ENCODE measurements at regions not wholly inside any gene's neighbourhood (a gene's known extent, or its start where the extent isn't known, plus 50 kb on each side); places are given as distances from the start of the nearest gene placed in this dataset.

DNA sequence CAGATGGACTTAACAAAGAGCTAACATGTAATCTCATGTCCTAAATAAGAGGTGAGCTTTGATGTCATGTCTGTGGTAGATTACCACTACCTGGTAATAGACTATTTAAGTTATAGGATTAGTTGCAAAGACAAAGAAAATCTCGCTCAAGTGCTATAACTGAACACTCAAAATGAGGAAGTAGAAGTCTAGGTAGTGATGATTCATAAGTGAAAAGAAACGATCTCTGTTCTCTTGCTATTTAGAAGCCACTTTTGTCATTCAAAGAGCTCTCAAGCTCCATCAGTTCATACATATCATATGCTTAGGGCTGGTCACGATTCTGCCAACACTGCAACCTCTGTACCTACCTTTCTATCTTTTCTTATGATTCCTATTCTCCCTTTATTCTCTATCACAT, 110.9 kb downstream of the EDEM1 start:
- H3K9me3 Mint-ChIP-seq: peaks cover 15% of the 10 kb centered on the region
- H3K4me1 Mint-ChIP-seq: peaks cover 49% of the 10 kb centered on the region
- DNase-seq: no peak
- no peak overlapping the region for H3K27ac Mint-ChIP-seq
- no peaks in the 10 kb centered on the region for H3K27me3 Mint-ChIP-seq (ENCODE audit: low read depth, poor library complexity)
- TF ChIP-seq, protein P1, sequence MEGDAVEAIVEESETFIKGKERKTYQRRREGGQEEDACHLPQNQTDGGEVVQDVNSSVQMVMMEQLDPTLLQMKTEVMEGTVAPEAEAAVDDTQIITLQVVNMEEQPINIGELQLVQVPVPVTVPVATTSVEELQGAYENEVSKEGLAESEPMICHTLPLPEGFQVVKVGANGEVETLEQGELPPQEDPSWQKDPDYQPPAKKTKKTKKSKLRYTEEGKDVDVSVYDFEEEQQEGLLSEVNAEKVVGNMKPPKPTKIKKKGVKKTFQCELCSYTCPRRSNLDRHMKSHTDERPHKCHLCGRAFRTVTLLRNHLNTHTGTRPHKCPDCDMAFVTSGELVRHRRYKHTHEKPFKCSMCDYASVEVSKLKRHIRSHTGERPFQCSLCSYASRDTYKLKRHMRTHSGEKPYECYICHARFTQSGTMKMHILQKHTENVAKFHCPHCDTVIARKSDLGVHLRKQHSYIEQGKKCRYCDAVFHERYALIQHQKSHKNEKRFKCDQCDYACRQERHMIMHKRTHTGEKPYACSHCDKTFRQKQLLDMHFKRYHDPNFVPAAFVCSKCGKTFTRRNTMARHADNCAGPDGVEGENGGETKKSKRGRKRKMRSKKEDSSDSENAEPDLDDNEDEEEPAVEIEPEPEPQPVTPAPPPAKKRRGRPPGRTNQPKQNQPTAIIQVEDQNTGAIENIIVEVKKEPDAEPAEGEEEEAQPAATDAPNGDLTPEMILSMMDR (IDR thresholded peaks at IDR 0.05): no peak
- no peak overlapping the region for H3K4me3 Mint-ChIP-seq
- peaks cover 12% of the 10 kb centered on the region for H3K36me3 Mint-ChIP-seq (ENCODE audit: low read depth)

DNA sequence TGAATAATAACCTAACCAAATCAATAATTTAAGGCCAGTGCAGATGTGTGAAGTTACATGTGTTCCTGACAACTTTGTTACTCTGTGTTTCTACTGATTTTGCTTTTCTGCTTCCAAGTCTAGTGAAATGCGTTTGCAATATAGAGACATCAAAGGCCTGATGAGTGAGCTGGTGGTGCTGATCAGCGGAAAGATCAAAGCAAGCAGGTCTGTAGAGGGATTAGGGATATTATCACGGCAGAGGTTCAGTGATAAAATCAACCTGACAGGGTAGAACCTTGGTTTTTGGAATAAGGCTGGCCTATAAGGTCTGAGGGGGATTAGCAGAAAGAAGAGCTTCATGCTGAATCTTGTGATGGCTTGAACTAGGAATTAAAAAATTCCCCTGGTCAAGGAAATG, 111.7 kb downstream of the EDEM1 start:
- peaks cover 15% of the 10 kb centered on the region for H3K9me3 Mint-ChIP-seq
- H3K27me3 Mint-ChIP-seq (ENCODE audit: low read depth, poor library complexity): no peaks in the 10 kb centered on the region
- no peak for DNase-seq
- peaks cover 47% of the 10 kb centered on the region for H3K4me1 Mint-ChIP-seq
- H3K4me3 Mint-ChIP-seq: no peak overlapping the region
- peaks cover 12% of the 10 kb centered on the region for H3K36me3 Mint-ChIP-seq (ENCODE audit: low read depth)
- no peak overlapping the region for H3K27ac Mint-ChIP-seq
- TF ChIP-seq, protein P1 (IDR thresholded peaks at IDR 0.05): no peak

DNA sequence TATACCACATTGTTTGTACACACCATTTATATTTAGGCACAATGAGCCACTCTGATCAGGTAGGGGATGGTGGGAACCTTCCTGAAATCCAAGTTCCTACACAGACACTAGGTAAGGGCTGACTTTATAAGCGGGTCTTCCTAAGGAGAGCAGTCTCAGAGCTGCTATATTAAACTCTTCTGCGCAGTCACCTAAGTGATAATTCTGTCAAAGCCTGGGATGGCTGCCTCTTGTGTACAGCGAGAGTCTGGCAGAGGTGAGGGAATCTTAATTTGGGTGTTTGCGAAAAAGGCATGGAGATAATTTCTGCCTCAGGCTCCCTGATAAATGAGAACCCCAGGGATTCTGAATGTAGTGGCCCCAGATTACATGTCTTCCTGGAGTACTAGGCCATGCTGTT, 113.1 kb downstream of the EDEM1 start:
- H3K27me3 Mint-ChIP-seq (ENCODE audit: low read depth, poor library complexity): no peaks in the 10 kb centered on the region
- H3K4me1 Mint-ChIP-seq: peaks cover 46% of the 10 kb centered on the region
- no peak overlapping the region for H3K27ac Mint-ChIP-seq
- no peak for DNase-seq
- no peak overlapping the region for H3K4me3 Mint-ChIP-seq
- peaks cover 12% of the 10 kb centered on the region for H3K9me3 Mint-ChIP-seq
- peaks cover 10% of the 10 kb centered on the region for H3K36me3 Mint-ChIP-seq (ENCODE audit: low read depth)
- TF ChIP-seq, protein P1 (IDR thresholded peaks at IDR 0.05): no peak

DNA sequence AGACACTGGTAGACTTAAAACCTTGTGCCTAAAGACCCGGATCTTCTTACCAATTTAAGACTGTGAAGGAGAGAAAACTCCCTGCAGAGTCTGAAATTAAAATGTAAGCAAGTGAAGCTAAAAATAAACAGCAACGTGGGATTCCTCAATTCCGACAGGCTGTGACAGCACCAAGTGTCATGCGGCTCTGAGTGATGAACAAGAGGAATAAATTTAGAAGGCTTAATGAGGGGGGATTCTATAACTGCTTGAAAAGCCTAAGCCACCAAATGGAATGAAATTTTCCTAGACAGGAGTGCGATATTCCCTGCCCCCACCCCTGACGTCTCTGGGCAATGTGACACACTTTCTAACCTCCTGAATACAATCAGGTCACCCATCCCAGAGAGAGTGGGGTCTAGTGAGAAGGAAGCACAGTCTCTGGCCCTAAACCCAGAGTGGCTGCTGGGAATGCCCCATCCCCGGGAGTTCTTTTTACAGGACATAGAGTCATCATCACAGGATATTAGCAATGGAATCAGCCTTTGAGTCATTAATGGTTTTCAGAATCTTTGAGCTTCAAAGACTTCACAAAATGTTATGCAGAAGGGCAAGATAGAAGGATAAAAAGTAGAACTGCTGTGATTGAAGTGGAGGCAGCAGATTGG, 114.3 kb downstream of the EDEM1 start:
- Mint-ChIP-seq H3K4me3 (no peak overlapping the region), H3K4me1 (peaks cover 37% of the 10 kb centered on the region), H3K36me3 (ENCODE audit: low read depth) (no peaks in the 10 kb centered on the region), H3K27me3 (ENCODE audit: low read depth, poor library complexity) (no peaks in the 10 kb centered on the region), H3K27ac (no peak overlapping the region), H3K9me3 (peaks cover under 1% of the 10 kb centered on the region)
- no peak for DNase-seq
- TF ChIP-seq, protein P1 (IDR thresholded peaks at IDR 0.05): no peak

- TF ChIP-seq, protein P1 (IDR thresholded peaks at IDR 0.05): no peak
- peaks cover 3% of the 10 kb centered on the region for H3K27me3 Mint-ChIP-seq (ENCODE audit: low read depth, poor library complexity)
- no peak overlapping the region for H3K27ac Mint-ChIP-seq
- no peak overlapping the region for H3K4me3 Mint-ChIP-seq
- H3K4me1 Mint-ChIP-seq: peaks cover 34% of the 10 kb centered on the region
- DNase-seq: no peak
- no peaks in the 10 kb centered on the region for H3K36me3 Mint-ChIP-seq (ENCODE audit: low read depth)
- H3K9me3 Mint-ChIP-seq: no peaks in the 10 kb centered on the region
These were observed 115.2 kb downstream of the EDEM1 start for GRCh38 chr3:5302661-5303060.

- TF ChIP-seq, protein P1 (IDR thresholded peaks at IDR 0.05): no peak
- Mint-ChIP-seq H3K27ac (no peak overlapping the region), H3K9me3 (no peaks in the 10 kb centered on the region), H3K4me3 (no peak overlapping the region), H3K27me3 (ENCODE audit: low read depth, poor library complexity) (peaks cover 3% of the 10 kb centered on the region), H3K4me1 (peaks cover 18% of the 10 kb centered on the region), H3K36me3 (ENCODE audit: low read depth) (no peaks in the 10 kb centered on the region)
- no peak for DNase-seq
These were observed 116.7 kb downstream of the EDEM1 start for GRCh38 chr3:5304188-5304587.

All from nephron progenitor cell (in vitro differentiated cells).